Esophagus muscularis mucosa (tissue), 3 donors: ENCODE measurements at regions not wholly inside any gene's neighbourhood (a gene's known extent, or its start where the extent isn't known, plus 50 kb on each side); places are given as distances from the start of the nearest gene placed in this dataset.

ENCODE experiments used
- CTCF ChIP-seq, 3 experiments: fragments of 200-600 bp in 2 of 3; fragments of 450-650 bp in 1 of 3; sonication (generic) in 2 of 3; IDR thresholded peaks; one replicate each; pipeline ENCODE4 v1.5.1; 2017 to 2019; ENCODE audit warnings: antibody characterized with exemption in 3 of 3, mild to moderate bottlenecking in 2 of 3, moderate library complexity in 1 of 3
- POLR2AphosphoS5 ChIP-seq, 2 donors: sonication (generic); formaldehyde crosslinking; IDR thresholded peaks; one replicate each; pipeline ENCODE4 v1.6.1; 2017; ENCODE audit warnings: antibody characterized with exemption in 2 of 2

- no peak for TF ChIP-seq CTCF (IDR thresholded peaks at IDR 0.05)
- no peak for TF ChIP-seq POLR2AphosphoS5 (IDR thresholded peaks at IDR 0.05)
These were observed 86.5 kb downstream of the DAD1 start for GRCh38 chr14:22502551-22502950.
